Loucy (cell line): ENCODE measurements at regions not wholly inside any gene's neighbourhood (a gene's known extent, or its start where the extent isn't known, plus 50 kb on each side); places are given as distances from the start of the nearest gene placed in this dataset.

Experiments
- H2AFZ ChIP-seq: fragments of 200-600 bp; sonication (generic); 2 replicates; pipeline ENCODE4 v1.6.0; 2016; ENCODE audit warnings: antibody characterized with exemption, mild to moderate bottlenecking, low read length, moderate library complexity
- H3F3A ChIP-seq: fragments of 200-600 bp; 2 replicates; pipeline ENCODE4 v1.6.0; 2016; ENCODE audit warnings: antibody characterized with exemption, low read depth, mild to moderate bottlenecking
- H3K27me3 ChIP-seq: fragments of 200-600 bp; sonication (generic); 2 replicates; pipeline ENCODE4 v1.6.1; 2014; ENCODE audit warnings: low read length, mild to moderate bottlenecking; ENCODE audit not compliant: insufficient read depth, poor library complexity, severe bottlenecking
- H3K36me3 ChIP-seq: fragments of 200-600 bp; sonication (generic); 2 replicates; pipeline ENCODE4 v1.6.1; 2016; ENCODE audit warnings: low read length; ENCODE audit not compliant: insufficient read depth
- H3K4me1 ChIP-seq: fragments of 200-600 bp; sonication (generic); 2 replicates; pipeline ENCODE4 v1.5.1; 2014; ENCODE audit warnings: low read length, mild to moderate bottlenecking; ENCODE audit not compliant: insufficient read depth, poor library complexity, severe bottlenecking
- H3K4me2 ChIP-seq: fragments of 200-600 bp; sonication (generic); 2 replicates; pipeline ENCODE4 v1.6.0; 2014; ENCODE audit warnings: antibody characterized with exemption, low read length, low read depth, mild to moderate bottlenecking; ENCODE audit not compliant: poor library complexity, severe bottlenecking
- H3K4me3 ChIP-seq: fragments of 200-600 bp; sonication (generic); 2 replicates; pipeline ENCODE4 v1.5.1; 2014; ENCODE audit warnings: low read length, mild to moderate bottlenecking, mixed read lengths; ENCODE audit not compliant: poor library complexity, severe bottlenecking
- H3K79me2 ChIP-seq: fragments of 200-600 bp; sonication (generic); 2 replicates; pipeline ENCODE4 v1.6.1; 2014; ENCODE audit warnings: low read length; ENCODE audit not compliant: insufficient read depth
- H3K9ac ChIP-seq: fragments of 200-600 bp; sonication (generic); 2 replicates; pipeline ENCODE4 v1.6.0; 2014; ENCODE audit warnings: mild to moderate bottlenecking, low read depth, low read length, moderate library complexity; ENCODE audit not compliant: poor library complexity, severe bottlenecking
- H3K9me2 ChIP-seq: fragments of 200-600 bp; sonication (generic); replicated peaks from 2 replicates; pipeline ENCODE4 v1.6.1; 2016; ENCODE audit warnings: low read depth, low read length, mixed read lengths
- H3K9me3 ChIP-seq: fragments of 200-600 bp; sonication (generic); 2 replicates; pipeline ENCODE4 v1.6.1; 2014; ENCODE audit warnings: mild to moderate bottlenecking, antibody characterized with exemption, low read length, low read depth; ENCODE audit not compliant: insufficient read depth
- H4K20me1 ChIP-seq: fragments of 200-600 bp; sonication (generic); 2 replicates; pipeline ENCODE4 v1.6.0; 2014; ENCODE audit warnings: antibody characterized with exemption, low read length, mild to moderate bottlenecking; ENCODE audit not compliant: insufficient read depth, poor library complexity, severe bottlenecking
- CTCF ChIP-seq: fragments of 200-600 bp; sonication (generic); conservative IDR thresholded peaks from 2 replicates; pipeline ENCODE4 v1.5.1; 2014; ENCODE audit warnings: mild to moderate bottlenecking, antibody characterized with exemption, low read length
- EZH2phosphoT487 ChIP-seq: fragments of 200-600 bp; IDR thresholded peaks from 2 replicates; pipeline ENCODE4 v1.6.1; 2018; ENCODE audit warnings: antibody characterized with exemption, mild to moderate bottlenecking, moderate library complexity, borderline replicate concordance

GRCh38 chrX:22486296-22486695 lies 213.6 kb downstream of the CBLL2 start:
- TF ChIP-seq CTCF (no peak), EZH2phosphoT487 (no peak)
- H3K9me2 ChIP-seq = no peaks in the 10 kb centered on the region
- H3K4me3 ChIP-seq = no peak overlapping the region
- H3K27me3 ChIP-seq = no peaks in the 10 kb centered on the region
- no peak overlapping the region for H2AFZ ChIP-seq
- no peak overlapping the region for H3K4me2 ChIP-seq
- H4K20me1 ChIP-seq = no peaks in the 10 kb centered on the region
- H3K9me3 ChIP-seq = no peaks in the 10 kb centered on the region
- H3F3A ChIP-seq = no peaks in the 10 kb centered on the region
- H3K9ac ChIP-seq = no peak overlapping the region
- no peaks in the 10 kb centered on the region for H3K4me1 ChIP-seq
- no peaks in the 10 kb centered on the region for H3K36me3 ChIP-seq
- H3K79me2 ChIP-seq = no peaks in the 10 kb centered on the region

- no peak overlapping the region for H3K4me3 ChIP-seq
- H3K27me3 ChIP-seq = no peaks in the 10 kb centered on the region
- no peak overlapping the region for H3K9ac ChIP-seq
- no peaks in the 10 kb centered on the region for H3K4me1 ChIP-seq
- no peak overlapping the region for H2AFZ ChIP-seq
- no peaks in the 10 kb centered on the region for H3K36me3 ChIP-seq
- H3K4me2 ChIP-seq = no peak overlapping the region
- no peaks in the 10 kb centered on the region for H3K9me2 ChIP-seq
- no peaks in the 10 kb centered on the region for H3K79me2 ChIP-seq
- no peaks in the 10 kb centered on the region for H3K9me3 ChIP-seq
- no peak for TF ChIP-seq EZH2phosphoT487
- no peak for TF ChIP-seq CTCF
- no peaks in the 10 kb centered on the region for H4K20me1 ChIP-seq
- H3F3A ChIP-seq = no peaks in the 10 kb centered on the region
Measured at GRCh38 chrX:22516893-22517292, 244.2 kb downstream of the CBLL2 start.

GRCh38 chrX:22520128-22520828 lies 247.6 kb downstream of the CBLL2 start:
- H3K36me3 ChIP-seq = no peaks in the 10 kb centered on the region
- no peak overlapping the region for H3K4me3 ChIP-seq
- H2AFZ ChIP-seq = no peak overlapping the region
- no peaks in the 10 kb centered on the region for H3K9me2 ChIP-seq
- H3K4me1 ChIP-seq = no peaks in the 10 kb centered on the region
- H3K9me3 ChIP-seq = no peaks in the 10 kb centered on the region
- no peaks in the 10 kb centered on the region for H4K20me1 ChIP-seq
- no peaks in the 10 kb centered on the region for H3F3A ChIP-seq
- H3K27me3 ChIP-seq = no peaks in the 10 kb centered on the region
- no peaks in the 10 kb centered on the region for H3K79me2 ChIP-seq
- H3K4me2 ChIP-seq = no peak overlapping the region
- TF ChIP-seq EZH2phosphoT487 = no peak
- no peak for TF ChIP-seq CTCF
- H3K9ac ChIP-seq = no peak overlapping the region
